H1 (cell line): ENCODE measurements at regions not wholly inside any gene's neighbourhood (a gene's known extent, or its start where the extent isn't known, plus 50 kb on each side); places are given as distances from the start of the nearest gene placed in this dataset.

Experiments
- CHD1 ChIP-seq: IDR thresholded peaks from 2 replicates; pipeline ENCODE4 v1.6.1; 2012; ENCODE audit warnings: low read depth, low read length, improper control_type of control experiment
- CREB1 ChIP-seq: IDR thresholded peaks from 2 replicates; pipeline ENCODE4 v1.6.1; 2012; ENCODE audit warnings: inconsistent platforms
- SP4 ChIP-seq: IDR thresholded peaks from 2 replicates; pipeline ENCODE4 v1.6.1; 2012; ENCODE audit warnings: low read length, inconsistent platforms
- TAF1 ChIP-seq: IDR thresholded peaks from 2 replicates; pipeline ENCODE4 v1.6.1; 2011; ENCODE audit warnings: mild to moderate bottlenecking, low read depth, low read length
- TF ChIP-seq, protein P1 (sequence below), 3 experiments: IDR thresholded peaks; 1 replicate in 2 of 3; 2 replicates in 1 of 3; pipeline versions ENCODE4 v1.5.1 to v1.6.1; 2011; ENCODE audit warnings: low read length in 3 of 3, mild to moderate bottlenecking in 3 of 3, inconsistent platforms in 2 of 3, low read depth in 1 of 3, moderate library complexity in 1 of 3; ENCODE audit not compliant: insufficient read depth in 1 of 3; ENCODE audit errors: control extremely low read depth in 1 of 3
- TF ChIP-seq, protein P2 (sequence below): IDR thresholded peaks from 2 replicates; pipeline ENCODE4 v1.6.1; 2012; ENCODE audit warnings: low read length, inconsistent platforms
- TF ChIP-seq, protein P3 (sequence below): IDR thresholded peaks from 2 replicates; pipeline ENCODE4 v1.6.1; 2011; ENCODE audit warnings: low read depth, mild to moderate bottlenecking, low read length; ENCODE audit not compliant: insufficient read depth

DNA sequence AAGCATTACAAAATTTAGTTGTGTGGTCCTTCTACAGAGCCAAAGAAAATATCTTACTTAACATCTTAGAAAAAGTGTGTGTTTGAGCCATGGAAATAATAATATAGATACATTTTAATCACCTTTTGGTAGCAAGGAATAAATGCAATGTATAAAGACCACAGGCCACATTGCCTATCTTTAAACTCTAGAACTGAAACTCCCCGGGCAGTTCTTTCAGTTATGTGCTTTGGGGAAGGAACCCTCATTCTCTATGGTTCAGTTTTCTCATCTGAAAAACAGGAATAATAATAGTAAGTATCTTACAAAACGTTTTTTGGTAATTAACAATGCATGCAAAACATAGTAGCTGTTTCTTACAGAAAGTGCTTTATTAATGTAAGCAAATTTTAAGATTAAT lies 67.8 kb upstream of the GABRB2 start (continued):
- TF ChIP-seq, protein P1, sequence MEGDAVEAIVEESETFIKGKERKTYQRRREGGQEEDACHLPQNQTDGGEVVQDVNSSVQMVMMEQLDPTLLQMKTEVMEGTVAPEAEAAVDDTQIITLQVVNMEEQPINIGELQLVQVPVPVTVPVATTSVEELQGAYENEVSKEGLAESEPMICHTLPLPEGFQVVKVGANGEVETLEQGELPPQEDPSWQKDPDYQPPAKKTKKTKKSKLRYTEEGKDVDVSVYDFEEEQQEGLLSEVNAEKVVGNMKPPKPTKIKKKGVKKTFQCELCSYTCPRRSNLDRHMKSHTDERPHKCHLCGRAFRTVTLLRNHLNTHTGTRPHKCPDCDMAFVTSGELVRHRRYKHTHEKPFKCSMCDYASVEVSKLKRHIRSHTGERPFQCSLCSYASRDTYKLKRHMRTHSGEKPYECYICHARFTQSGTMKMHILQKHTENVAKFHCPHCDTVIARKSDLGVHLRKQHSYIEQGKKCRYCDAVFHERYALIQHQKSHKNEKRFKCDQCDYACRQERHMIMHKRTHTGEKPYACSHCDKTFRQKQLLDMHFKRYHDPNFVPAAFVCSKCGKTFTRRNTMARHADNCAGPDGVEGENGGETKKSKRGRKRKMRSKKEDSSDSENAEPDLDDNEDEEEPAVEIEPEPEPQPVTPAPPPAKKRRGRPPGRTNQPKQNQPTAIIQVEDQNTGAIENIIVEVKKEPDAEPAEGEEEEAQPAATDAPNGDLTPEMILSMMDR (IDR thresholded peaks at IDR 0.05; ENCODE audit: control extremely low read depth in 1 of 3, insufficient read depth in 1 of 3, low read depth in 1 of 3, low read length in 3 of 3) = no peak
- TF ChIP-seq SP4 (no peak), CHD1 (no peak), TAF1 (no peak), CREB1 (no peak)
- TF ChIP-seq, protein P2, sequence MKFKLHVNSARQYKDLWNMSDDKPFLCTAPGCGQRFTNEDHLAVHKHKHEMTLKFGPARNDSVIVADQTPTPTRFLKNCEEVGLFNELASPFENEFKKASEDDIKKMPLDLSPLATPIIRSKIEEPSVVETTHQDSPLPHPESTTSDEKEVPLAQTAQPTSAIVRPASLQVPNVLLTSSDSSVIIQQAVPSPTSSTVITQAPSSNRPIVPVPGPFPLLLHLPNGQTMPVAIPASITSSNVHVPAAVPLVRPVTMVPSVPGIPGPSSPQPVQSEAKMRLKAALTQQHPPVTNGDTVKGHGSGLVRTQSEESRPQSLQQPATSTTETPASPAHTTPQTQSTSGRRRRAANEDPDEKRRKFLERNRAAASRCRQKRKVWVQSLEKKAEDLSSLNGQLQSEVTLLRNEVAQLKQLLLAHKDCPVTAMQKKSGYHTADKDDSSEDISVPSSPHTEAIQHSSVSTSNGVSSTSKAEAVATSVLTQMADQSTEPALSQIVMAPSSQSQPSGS = no peak
- TF ChIP-seq, protein P3, sequence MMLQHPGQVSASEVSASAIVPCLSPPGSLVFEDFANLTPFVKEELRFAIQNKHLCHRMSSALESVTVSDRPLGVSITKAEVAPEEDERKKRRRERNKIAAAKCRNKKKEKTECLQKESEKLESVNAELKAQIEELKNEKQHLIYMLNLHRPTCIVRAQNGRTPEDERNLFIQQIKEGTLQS = no peak
